ENCODE measurements at regions not wholly inside any gene's neighbourhood (a gene's known extent, or its start where the extent isn't known, plus 50 kb on each side); places are given as distances from the start of the nearest gene placed in this dataset.

DNA sequence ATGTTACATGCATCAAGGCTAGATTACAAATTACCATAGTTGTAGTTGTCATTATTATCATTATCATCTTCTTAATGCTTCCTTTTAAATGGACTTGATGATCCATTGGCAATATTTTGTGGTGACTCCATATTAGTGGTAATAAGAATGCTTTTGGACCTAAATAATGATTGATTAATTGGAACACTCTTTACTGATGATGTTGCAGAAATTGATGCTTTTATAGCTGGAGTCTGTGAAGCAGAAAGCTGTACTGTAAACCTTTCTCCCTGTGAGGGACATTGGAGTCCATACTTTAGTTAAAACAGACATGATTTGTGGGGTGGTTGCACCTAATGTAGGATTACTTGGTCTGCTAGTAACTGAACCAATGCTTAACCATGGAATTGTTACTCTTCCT lies 190.4 kb downstream of the ATXN7L3B start:
- Histone ChIP-seq H3K4me3 (ENCODE audit: low read depth, low read length) (no peak overlapping the region), H3K36me3 (ENCODE audit: control insufficient read depth, insufficient read depth, low read length) (no peaks in the 10 kb centered on the region), H3K4me2 (ENCODE audit: low read length) (no peak overlapping the region), H3K9me3 (ENCODE audit: control insufficient read depth, low read length) (no peaks in the 10 kb centered on the region), H3K27me3 (ENCODE audit: control insufficient read depth, insufficient read depth, low read length) (no peaks in the 10 kb centered on the region), H2AFZ (no peak overlapping the region), H3K9ac (no peak overlapping the region), H3K27ac (no peak overlapping the region), H3K4me1 (no peaks in the 10 kb centered on the region), H3K79me2 (no peaks in the 10 kb centered on the region)
- TF ChIP-seq, protein P1, sequence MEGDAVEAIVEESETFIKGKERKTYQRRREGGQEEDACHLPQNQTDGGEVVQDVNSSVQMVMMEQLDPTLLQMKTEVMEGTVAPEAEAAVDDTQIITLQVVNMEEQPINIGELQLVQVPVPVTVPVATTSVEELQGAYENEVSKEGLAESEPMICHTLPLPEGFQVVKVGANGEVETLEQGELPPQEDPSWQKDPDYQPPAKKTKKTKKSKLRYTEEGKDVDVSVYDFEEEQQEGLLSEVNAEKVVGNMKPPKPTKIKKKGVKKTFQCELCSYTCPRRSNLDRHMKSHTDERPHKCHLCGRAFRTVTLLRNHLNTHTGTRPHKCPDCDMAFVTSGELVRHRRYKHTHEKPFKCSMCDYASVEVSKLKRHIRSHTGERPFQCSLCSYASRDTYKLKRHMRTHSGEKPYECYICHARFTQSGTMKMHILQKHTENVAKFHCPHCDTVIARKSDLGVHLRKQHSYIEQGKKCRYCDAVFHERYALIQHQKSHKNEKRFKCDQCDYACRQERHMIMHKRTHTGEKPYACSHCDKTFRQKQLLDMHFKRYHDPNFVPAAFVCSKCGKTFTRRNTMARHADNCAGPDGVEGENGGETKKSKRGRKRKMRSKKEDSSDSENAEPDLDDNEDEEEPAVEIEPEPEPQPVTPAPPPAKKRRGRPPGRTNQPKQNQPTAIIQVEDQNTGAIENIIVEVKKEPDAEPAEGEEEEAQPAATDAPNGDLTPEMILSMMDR (IDR thresholded peaks at IDR 0.05): no peak

DNA sequence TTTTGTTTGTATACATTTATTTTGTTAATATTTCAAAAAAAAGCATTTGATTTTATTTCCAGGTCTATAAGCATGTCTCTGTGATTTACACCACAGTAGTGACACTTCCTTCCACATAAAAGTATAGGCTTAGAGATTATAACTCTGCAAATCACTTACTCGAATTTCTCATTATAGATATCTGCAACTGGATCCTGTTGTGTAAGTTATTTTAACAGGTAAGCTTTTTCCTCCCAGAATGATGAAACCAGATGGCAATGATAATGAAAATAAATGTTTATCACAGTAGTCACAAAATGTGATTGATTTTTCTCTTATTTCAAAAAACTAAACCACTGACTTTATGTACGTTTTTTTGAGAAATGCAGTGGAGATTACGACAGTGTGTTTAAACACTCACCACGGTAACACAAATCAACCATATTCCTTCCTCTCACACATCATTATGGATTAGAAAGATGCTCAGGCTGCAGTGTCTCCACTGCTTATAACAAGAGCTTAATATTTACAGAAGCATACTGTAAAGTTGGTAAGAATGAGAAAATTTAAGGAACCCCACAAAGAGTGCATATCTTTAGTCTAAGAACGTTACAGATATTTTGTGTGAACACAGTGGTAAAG lies 194.6 kb downstream of the ATXN7L3B start:
- H3K4me3 ChIP-seq (ENCODE audit: low read depth, low read length): no peak overlapping the region
- TF ChIP-seq, protein P1 (IDR thresholded peaks at IDR 0.05): no peak
- H3K36me3 ChIP-seq (ENCODE audit: control insufficient read depth, insufficient read depth, low read length): no peaks in the 10 kb centered on the region
- no peaks in the 10 kb centered on the region for H3K4me1 ChIP-seq
- H3K79me2 ChIP-seq: no peaks in the 10 kb centered on the region
- H3K9me3 ChIP-seq (ENCODE audit: control insufficient read depth, low read length): no peaks in the 10 kb centered on the region
- H2AFZ ChIP-seq: no peak overlapping the region
- no peak overlapping the region for H3K9ac ChIP-seq
- H3K27ac ChIP-seq: no peak overlapping the region
- no peak overlapping the region for H3K4me2 ChIP-seq (ENCODE audit: low read length)
- H3K27me3 ChIP-seq (ENCODE audit: control insufficient read depth, insufficient read depth, low read length): no peaks in the 10 kb centered on the region

DNA sequence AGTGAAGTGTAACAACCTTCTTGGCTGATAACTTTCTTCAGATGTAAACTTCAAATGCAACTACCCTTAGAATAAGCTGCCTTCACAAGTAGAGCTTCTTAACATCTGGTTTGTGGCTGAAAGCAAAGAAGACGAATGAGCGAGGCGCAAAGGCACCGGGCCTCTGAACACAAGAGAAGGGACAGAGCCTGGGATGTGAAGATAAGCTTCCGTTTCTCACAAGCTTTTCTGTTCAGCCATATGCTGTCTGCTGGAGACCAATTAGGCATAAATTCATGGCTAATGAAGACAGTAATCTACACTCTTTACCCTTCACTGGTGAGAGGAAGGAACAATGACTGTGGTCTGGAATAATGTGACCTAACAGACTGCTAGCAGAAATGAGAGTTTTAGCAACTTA lies 195.2 kb downstream of the ATXN7L3B start:
- H3K27ac ChIP-seq: no peak overlapping the region
- H3K36me3 ChIP-seq (ENCODE audit: control insufficient read depth, insufficient read depth, low read length): no peaks in the 10 kb centered on the region
- H3K27me3 ChIP-seq (ENCODE audit: control insufficient read depth, insufficient read depth, low read length): no peaks in the 10 kb centered on the region
- H3K79me2 ChIP-seq: no peaks in the 10 kb centered on the region
- TF ChIP-seq, protein P1 (IDR thresholded peaks at IDR 0.05): no peak
- no peak overlapping the region for H3K4me2 ChIP-seq (ENCODE audit: low read length)
- H3K4me1 ChIP-seq: no peaks in the 10 kb centered on the region
- no peaks in the 10 kb centered on the region for H3K9me3 ChIP-seq (ENCODE audit: control insufficient read depth, low read length)
- no peak overlapping the region for H2AFZ ChIP-seq
- H3K4me3 ChIP-seq (ENCODE audit: low read depth, low read length): no peak overlapping the region
- H3K9ac ChIP-seq: no peak overlapping the region

GRCh38 chr12:74741112-74741511 lies 203.5 kb downstream of the ATXN7L3B start:
- H3K79me2 ChIP-seq: no peaks in the 10 kb centered on the region
- TF ChIP-seq, protein P1 (IDR thresholded peaks at IDR 0.05): no peak

GRCh38 chr12:74747305-74747704 lies 209.7 kb downstream of the ATXN7L3B start:
- H3K27me3 ChIP-seq (ENCODE audit: control insufficient read depth, insufficient read depth, low read length): no peaks in the 10 kb centered on the region
- H3K9me3 ChIP-seq (ENCODE audit: control insufficient read depth, low read length): no peaks in the 10 kb centered on the region
- H3K27ac ChIP-seq: no peak overlapping the region
- H3K4me3 ChIP-seq (ENCODE audit: low read depth, low read length): no peak overlapping the region
- H3K4me1 ChIP-seq: no peaks in the 10 kb centered on the region
- no peaks in the 10 kb centered on the region for H3K79me2 ChIP-seq
- no peak overlapping the region for H2AFZ ChIP-seq
- TF ChIP-seq, protein P1 (IDR thresholded peaks at IDR 0.05): no peak
- no peaks in the 10 kb centered on the region for H3K36me3 ChIP-seq (ENCODE audit: control insufficient read depth, insufficient read depth, low read length)
- H3K9ac ChIP-seq: no peak overlapping the region
- no peak overlapping the region for H3K4me2 ChIP-seq (ENCODE audit: low read length)

More at GRCh38 chr12:74741112-74741511, 203.5 kb downstream of the ATXN7L3B start:
- no peak overlapping the region for H3K27ac ChIP-seq
- no peaks in the 10 kb centered on the region for H3K9me3 ChIP-seq (ENCODE audit: control insufficient read depth, low read length)
- no peak overlapping the region for H3K4me2 ChIP-seq (ENCODE audit: low read length)
- H3K36me3 ChIP-seq (ENCODE audit: control insufficient read depth, insufficient read depth, low read length): no peaks in the 10 kb centered on the region
- no peaks in the 10 kb centered on the region for H3K4me1 ChIP-seq
- no peak overlapping the region for H2AFZ ChIP-seq
- no peak overlapping the region for H3K9ac ChIP-seq
- no peaks in the 10 kb centered on the region for H3K27me3 ChIP-seq (ENCODE audit: control insufficient read depth, insufficient read depth, low read length)
- no peak overlapping the region for H3K4me3 ChIP-seq (ENCODE audit: low read depth, low read length)

Data from parathyroid adenoma (tissue), 2 donors.